Activated CD4-positive, alpha-beta T cell treated with anti-CD3 and anti-CD28 coated beads, Interleukin-2, amount 50 U/mL, for 48 hours (primary cell): ENCODE measurements at regions not wholly inside any gene's neighbourhood (a gene's known extent, or its start where the extent isn't known, plus 50 kb on each side); places are given as distances from the start of the nearest gene placed in this dataset.
"Not testable (repeated sequence)": the region's sequence is repeated elsewhere in the genome, so short reads cannot be mapped to it uniquely, and the experiment has no call there.

Source experiments
- DNase-seq, 2 experiments: peaks; one replicate each; pipeline ENCODE4 v3.0.0-alpha.2; 2020

DNA sequence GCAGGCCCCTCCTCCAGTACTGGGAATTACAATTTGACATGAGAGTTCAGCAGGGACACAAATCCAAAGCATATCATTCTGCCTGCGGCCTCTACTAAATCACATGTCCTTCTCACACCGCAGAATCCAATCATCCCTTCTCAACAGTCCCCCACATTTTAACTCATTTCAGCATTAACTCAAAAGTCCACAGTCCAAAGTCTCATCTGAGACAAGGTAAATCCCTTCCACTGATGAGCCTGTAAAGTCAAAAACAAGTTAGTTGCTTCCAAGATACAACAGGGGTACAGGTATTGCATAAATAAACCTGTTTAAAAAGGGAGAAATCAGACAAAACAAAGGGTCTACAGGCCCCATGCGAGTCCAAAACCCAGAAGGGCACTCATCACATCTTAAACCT lies 64.0 kb downstream of the EBNA1BP2 start:
- no peak for DNase-seq

DNA sequence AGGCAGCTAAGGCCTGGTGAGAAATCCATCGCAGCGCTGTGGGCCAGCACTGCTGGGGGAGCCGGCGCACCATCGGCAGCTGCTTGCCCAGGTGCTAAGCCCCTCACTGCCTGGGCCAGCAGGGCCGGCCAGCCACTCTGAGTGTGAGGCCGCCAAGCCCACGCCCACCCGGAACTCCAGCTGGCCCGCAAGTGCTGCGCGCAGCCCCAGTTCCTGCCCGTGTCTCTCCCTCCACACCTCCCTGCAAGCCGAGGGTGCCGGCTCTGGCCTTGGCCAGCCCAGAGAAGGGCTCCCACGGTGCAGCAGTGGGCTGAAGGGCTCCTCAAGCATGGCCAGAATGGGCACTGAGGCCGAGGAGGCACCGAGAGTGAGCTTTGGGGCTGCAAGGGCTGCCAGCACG lies 64.4 kb downstream of the EBNA1BP2 start:
- DNase-seq = no peak

DNA sequence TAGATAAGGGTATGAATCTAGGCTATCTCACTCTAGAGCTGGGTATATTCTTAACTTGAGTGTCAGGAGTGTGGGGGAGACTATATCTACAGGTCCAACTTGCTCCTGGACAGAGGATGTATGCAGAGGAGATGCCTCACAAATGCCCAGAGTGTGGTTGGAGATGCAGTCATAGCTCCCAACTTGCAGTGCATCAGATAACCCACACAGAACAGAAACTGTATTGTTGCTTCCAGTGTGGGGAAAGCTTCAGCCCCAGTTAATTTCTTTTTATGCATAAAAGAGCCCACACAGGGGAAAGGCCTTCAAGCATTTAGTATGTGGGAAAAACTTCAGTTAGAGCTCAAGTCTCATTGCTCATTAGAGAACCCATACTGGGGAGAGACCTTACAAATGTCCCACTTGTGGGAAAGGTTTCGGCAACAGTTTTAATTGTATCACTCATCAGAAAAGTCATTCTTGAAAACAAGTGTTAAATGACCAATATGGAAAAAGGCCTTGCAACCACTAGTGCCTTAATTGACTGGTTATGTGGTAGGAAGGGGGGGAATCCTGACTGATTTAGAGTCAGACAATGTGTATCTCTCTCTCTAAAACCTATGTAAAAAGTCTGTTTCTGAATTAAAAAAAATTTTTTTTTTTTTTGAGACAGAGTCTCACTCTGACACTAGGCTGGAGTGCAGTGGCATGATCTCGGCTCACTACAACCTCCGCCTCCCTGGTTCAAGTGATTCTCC lies 67.9 kb downstream of the EBNA1BP2 start:
- no peak for DNase-seq

- DNase-seq = no peak
Measured at GRCh38 chr1:43101061-43101460, 71.0 kb downstream of the EBNA1BP2 start.

DNA sequence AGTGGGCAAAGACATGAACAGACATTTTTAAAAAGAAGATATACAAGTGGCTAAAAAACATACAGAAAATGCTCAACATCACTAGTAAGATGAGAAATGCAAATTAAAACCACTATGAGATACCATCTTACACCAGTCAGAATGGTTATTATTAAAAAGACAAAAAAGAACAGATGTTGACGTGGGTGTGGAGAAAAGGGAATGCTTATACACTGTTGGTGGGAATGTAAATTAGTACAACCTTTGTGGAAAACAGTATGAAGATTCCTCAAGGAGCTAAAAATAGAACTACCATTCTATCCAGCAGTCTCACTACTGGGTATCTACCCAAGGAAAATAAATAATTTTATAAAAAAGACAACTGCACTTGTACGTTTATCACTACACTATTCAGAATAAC lies 73.9 kb downstream of the EBNA1BP2 start:
- DNase-seq = no peak

DNA sequence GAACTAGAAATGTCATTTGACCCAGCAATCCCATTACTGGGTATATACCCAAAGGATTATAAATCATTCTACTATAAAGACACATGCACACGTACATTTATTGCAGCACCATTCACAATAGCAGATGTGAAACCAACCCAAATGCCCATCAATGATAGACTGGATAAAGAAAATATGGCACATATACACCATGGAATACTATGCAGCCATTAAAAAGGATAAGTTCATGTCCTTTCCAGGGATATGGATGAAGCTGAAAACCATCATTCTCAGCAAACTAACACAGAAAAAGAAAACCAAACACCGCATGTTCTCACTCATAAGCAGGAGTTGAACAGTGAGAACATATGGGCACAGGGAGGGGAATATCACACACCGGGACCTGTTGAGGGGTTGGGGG lies 75.6 kb downstream of the EBNA1BP2 start:
- DNase-seq = not testable (repeated sequence)

GRCh38 chr1:43090812-43091211 lies 81.3 kb downstream of the EBNA1BP2 start:
- not testable (repeated sequence) for DNase-seq

DNA sequence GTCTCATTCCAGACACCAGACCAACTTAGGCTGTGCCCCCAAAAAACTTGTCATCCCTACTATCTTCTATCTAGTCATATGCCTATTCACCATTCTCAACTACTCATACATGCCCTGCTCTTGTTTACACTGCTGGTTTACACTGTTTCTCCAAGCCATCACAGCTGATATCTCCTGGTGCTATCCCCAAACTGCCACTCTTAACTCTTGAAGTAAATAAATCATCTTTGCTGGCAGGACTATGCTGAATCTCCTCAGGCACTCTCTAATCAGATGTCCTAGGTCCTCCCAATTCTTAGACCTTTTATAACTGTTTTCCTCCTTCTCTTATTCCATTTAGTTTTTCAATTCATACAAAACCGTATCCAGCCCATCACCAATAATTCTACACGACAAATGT lies 81.9 kb downstream of the EBNA1BP2 start:
- DNase-seq = not testable (repeated sequence)

DNA sequence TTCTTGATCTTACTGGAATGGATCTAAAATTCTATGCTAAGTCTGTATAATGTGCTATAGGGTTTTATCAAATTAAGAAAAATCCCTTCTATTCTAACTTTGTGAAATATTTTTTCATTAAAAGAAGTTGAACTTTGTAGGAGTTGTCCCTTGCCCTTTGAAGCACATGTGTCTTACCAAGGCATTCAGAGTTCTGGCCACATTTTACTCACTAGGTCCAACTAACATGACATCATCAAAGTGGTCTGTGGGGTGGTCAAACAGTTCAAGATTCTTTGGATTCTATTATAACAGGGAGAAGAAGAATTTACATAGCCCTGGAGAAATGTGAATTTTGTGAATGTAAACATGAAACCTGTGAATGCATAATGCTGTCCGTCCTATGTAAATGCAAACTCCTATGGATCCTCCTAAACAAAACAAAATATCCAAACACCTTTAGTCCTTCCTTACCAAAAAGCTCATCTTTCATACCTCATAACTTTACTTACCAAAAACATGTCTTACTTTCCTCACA lies 88.7 kb downstream of the EBNA1BP2 start:
- no peak for DNase-seq

- no peak for DNase-seq
Measured at GRCh38 chr1:43082740-43083139, 89.3 kb downstream of the EBNA1BP2 start.

DNA sequence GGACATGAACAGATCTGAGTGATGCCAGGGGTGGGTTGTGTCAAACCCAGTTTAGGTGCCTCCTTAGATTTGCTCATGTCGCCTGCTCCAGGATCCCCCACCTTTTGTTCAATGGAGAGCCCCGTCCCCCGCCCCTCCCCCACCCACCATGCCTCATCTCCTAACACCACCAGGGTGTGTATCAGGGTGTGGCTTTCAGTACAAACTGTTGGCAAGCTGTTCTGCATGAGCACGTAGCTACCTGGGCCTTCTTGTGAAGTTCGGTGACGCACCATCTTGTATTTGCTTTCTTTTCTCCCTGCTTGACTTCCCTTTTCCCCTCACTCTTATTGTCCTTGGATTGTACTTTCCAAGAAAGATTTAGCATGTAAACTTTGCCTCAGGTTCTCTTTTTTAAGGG lies 94.8 kb downstream of the EBNA1BP2 start:
- no peak for DNase-seq

DNA sequence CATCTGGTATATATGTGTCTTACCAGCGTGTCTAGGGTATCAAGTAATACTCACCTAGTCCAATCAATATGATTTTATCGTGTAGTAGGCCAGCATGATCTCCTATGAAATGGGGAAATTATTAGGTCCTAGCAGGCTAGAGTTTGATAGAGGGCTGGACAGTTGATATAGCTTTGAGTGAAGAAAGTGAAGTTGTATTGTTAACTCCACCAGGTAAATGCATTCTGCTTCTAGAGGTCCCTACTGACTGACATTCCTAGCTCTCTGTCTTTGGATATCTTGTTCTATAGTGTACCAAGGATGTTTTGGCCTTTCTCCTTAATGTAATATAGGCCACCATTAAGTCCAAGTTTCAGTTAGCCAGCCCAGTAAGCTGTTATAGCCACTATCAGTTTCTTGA lies 97.4 kb downstream of the EBNA1BP2 start:
- no peak for DNase-seq

DNA sequence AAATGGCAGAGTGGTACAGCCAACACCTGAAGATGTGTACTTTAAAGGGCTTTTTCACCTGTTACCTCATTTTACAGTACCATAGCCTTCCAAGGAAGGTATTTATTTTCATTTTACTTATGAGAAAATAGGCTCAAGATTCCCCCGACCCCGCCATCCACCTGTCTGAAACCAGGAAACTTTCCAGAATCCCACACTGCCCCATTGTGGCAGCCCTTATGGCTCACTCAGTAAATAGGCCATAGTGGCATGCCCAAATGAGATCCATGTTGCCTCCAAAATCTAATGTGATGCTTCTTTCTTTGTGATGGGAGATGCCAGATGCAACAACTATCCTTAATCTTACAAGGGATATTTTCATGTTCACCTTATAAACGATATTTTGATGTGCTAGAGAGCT lies 97.8 kb downstream of the EBNA1BP2 start:
- no peak for DNase-seq

GRCh38 chr1:43073490-43074230 lies 98.4 kb downstream of the EBNA1BP2 start:
- DNase-seq = peak; percentile 70 to 76

- no peak for DNase-seq
Measured at GRCh38 chr1:43072314-43072713, 99.8 kb downstream of the EBNA1BP2 start.

GRCh38 chr1:43071241-43071640 lies 100.8 kb downstream of the EBNA1BP2 start:
- no peak for DNase-seq

- no peak for DNase-seq
Measured at GRCh38 chr1:43069461-43070050, 102.5 kb downstream of the EBNA1BP2 start.

GRCh38 chr1:43068911-43069310 lies 103.2 kb downstream of the EBNA1BP2 start:
- DNase-seq = no peak

- DNase-seq = no peak
Measured at GRCh38 chr1:43067977-43068751, 103.9 kb downstream of the EBNA1BP2 start.

GRCh38 chr1:43067233-43067745 lies 104.8 kb downstream of the EBNA1BP2 start:
- no peak for DNase-seq

- no peak for DNase-seq
Measured at GRCh38 chr1:43066578-43066977, 105.5 kb downstream of the EBNA1BP2 start.

DNA sequence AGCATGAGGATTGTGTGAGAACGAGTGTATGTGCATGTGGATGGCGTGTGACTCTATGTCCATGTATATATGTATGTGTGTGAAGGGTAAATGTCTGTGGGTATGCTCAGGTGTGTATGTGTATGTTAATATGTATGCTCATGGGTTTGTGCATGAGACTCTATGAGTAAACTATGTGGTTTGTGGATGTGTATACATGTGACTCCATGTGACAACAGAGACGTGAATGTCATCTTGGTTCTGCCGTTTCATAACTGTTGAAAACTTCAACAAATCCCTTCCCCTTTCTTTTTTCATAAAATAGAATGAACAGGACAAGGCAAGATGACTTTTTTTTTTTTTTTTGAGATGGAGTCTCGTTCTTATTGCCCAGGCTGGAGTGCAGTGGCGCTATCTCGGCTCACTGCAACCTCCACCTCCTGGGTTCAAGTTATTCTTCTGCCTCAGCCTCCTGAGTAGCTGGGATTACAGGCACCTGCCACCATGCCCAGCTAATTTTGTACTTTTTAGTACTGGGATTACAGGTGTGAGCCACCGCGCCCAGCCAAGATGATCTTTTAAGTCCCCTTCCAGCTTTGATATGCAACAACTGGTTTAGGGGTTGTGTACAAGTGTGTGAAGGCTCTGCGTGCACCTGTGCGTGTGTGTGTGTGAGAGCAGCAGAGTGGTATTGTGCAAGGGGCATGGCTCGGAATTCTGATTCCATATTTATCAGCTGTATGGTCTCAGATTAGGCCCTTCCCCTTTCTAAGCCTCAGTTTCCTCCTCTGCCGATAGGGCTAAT lies 106.3 kb downstream of the EBNA1BP2 start:
- DNase-seq = no peak
